Peyer's patch (tissue), 4 donors: ENCODE measurements at regions not wholly inside any gene's neighbourhood (a gene's known extent, or its start where the extent isn't known, plus 50 kb on each side); places are given as distances from the start of the nearest gene placed in this dataset.

Experiments used
- POLR2A ChIP-seq, 2 donors: fragments of 450-650 bp; IDR thresholded peaks; one replicate each; pipeline ENCODE4 v1.5.1; 2017; ENCODE audit warnings: antibody characterized with exemption in 2 of 2, mild to moderate bottlenecking in 2 of 2, moderate library complexity in 2 of 2
- TF ChIP-seq, protein P1 (sequence below), 6 experiments: fragments of 450-650 bp in 4 of 6; fragments of 200-600 bp in 2 of 6; sonication (generic) in 1 of 6; IDR thresholded peaks; one replicate each; pipeline ENCODE4 v1.5.1; 2017 to 2019; ENCODE audit warnings: antibody characterized with exemption in 6 of 6, mild to moderate bottlenecking in 3 of 6, moderate library complexity in 1 of 6

DNA sequence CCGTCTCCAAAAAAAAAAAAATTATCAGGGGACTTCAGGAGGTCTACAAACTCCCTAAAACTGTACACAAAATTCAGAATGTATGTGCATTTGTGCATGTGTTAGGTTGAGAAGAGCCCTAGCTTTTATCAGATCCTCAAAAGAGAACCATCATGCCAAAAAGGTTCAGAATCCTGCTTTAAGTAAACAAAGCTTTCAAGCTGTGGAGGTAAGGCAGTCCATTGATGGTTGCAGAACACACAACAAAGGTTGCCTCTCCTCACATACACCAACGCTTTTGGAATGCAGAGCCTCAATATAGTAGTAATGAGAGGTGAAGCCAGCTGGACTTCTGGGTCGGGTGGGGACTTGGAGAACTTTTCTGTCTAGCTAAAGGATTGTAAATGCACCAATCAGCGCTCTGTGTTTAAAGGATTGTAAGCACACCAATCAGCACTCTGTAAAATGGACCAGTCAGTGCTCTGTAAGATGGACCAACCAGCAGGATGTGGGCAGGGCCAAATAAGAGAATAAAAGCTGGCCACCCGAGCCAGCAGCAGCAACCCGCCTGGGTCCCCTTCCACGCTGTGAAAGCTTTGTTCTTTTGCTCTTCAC, 57.9 kb upstream of the RNF38 start:
- TF ChIP-seq, protein P1, sequence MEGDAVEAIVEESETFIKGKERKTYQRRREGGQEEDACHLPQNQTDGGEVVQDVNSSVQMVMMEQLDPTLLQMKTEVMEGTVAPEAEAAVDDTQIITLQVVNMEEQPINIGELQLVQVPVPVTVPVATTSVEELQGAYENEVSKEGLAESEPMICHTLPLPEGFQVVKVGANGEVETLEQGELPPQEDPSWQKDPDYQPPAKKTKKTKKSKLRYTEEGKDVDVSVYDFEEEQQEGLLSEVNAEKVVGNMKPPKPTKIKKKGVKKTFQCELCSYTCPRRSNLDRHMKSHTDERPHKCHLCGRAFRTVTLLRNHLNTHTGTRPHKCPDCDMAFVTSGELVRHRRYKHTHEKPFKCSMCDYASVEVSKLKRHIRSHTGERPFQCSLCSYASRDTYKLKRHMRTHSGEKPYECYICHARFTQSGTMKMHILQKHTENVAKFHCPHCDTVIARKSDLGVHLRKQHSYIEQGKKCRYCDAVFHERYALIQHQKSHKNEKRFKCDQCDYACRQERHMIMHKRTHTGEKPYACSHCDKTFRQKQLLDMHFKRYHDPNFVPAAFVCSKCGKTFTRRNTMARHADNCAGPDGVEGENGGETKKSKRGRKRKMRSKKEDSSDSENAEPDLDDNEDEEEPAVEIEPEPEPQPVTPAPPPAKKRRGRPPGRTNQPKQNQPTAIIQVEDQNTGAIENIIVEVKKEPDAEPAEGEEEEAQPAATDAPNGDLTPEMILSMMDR (IDR thresholded peaks at IDR 0.05), result no peak
- TF ChIP-seq POLR2A (IDR thresholded peaks at IDR 0.05), result no peak
